ENCODE measurements at regions not wholly inside any gene's neighbourhood (a gene's known extent, or its start where the extent isn't known, plus 50 kb on each side); places are given as distances from the start of the nearest gene placed in this dataset.
A peak's percentile ranks its signal among the peaks of the same experiment; 100 is the strongest.

GRCh38 chr6:144854654-144855053 lies 569.5 kb downstream of the UTRN start:
- H4K5ac ChIP-seq (ENCODE audit: insufficient read length, low read depth, low read length): no peak overlapping the region
- H3K27me3 ChIP-seq (replicated peaks in 1 of 4; ENCODE audit: control insufficient read depth in 3 of 4, extremely low read depth in 1 of 4, insufficient read depth in 3 of 4, low read length in 3 of 4): no peaks in the 10 kb centered on the region
- H4K20me1 ChIP-seq (replicated peaks in 1 of 2; ENCODE audit: control insufficient read depth in 1 of 2, insufficient read depth in 2 of 2, low read length in 2 of 2): no peaks in the 10 kb centered on the region
- POLR2A ChIA-PET (ENCODE audit: partially characterized antibody): interaction anchor here (1.2 kb wide), 1 partner anchor 10 kb away, joined by 3 read pairs; no protein-coding TSS in a partner anchor
- H2BK15ac ChIP-seq (ENCODE audit: low read length): no peak overlapping the region
- CTCF ChIA-PET (ENCODE audit: partially characterized antibody): interaction anchor here (0.5 to 0.9 kb wide), 2 partner anchors 58 to 75 kb away, joined by 3 read pairs; no protein-coding TSS in a partner anchor
- no peak overlapping the region for H2AK5ac ChIP-seq (ENCODE audit: low read depth, low read length)
- H2BK5ac ChIP-seq (ENCODE audit: low read depth, low read length): no peak overlapping the region
- peaks cover 0 to 3% (median 0%) of the 10 kb centered on the region in 4 experiments; a peak in 1 of 7 replicates for H3K4me1 ChIP-seq (replicated peaks in 1 of 4; ENCODE audit: control insufficient read depth in 3 of 4, insufficient read depth in 4 of 4, low read length in 3 of 4)
- no peak overlapping the region for H3K4ac ChIP-seq (replicated peaks; ENCODE audit: insufficient read length, low read depth, low read length)
- peak overlapping the region; percentile 22; the same call in 1 of the 2 replicates for H2BK12ac ChIP-seq (ENCODE audit: low read depth, low read length)
- no peak overlapping the region for H4K8ac ChIP-seq (ENCODE audit: extremely low read depth, insufficient read depth, low read length)
- H3K14ac ChIP-seq (ENCODE audit: insufficient read length): no peak overlapping the region
- DNase-seq (ENCODE audit: low read depth in 1 of 2, low spot score in 2 of 2) (no peak), FAIRE-seq (no peak)
- no peak overlapping the region for H2BK120ac ChIP-seq (replicated peaks; ENCODE audit: low read depth, low read length)
- 84% methylated on average over 1 of the region's 1 CpG; no CpG with 5 or more reads in 1 of the 2 experiments for WGBS, 2 experiments (ENCODE audit: extremely low coverage in 1 of 2, insufficient coverage in 1 of 2, insufficient read length in 1 of 2, insufficient replicate concordance in 2 of 2, low coverage in 1 of 2, low lambda C conversion rate in 2 of 2, missing lambda C conversion rate in 1 of 2)
- H3K23me2 ChIP-seq (ENCODE audit: low read depth, low read length): no peaks in the 10 kb centered on the region
- no peak overlapping the region for H3K9ac ChIP-seq (replicated peaks in 1 of 4; ENCODE audit: extremely low read depth in 1 of 4, low read depth in 3 of 4, low read length in 3 of 4)
- H3K27ac ChIP-seq (ENCODE audit: low read depth, low read length): no peak overlapping the region
- no peak overlapping the region for H3K23ac ChIP-seq (ENCODE audit: insufficient read length)
- no peak overlapping the region for H3K4me2 ChIP-seq (ENCODE audit: insufficient read depth in 1 of 2, low read depth in 2 of 2, low read length in 2 of 2)
- no peaks in the 10 kb centered on the region for H3K79me2 ChIP-seq (ENCODE audit: control insufficient read depth in 1 of 2, insufficient read depth in 2 of 2, low read length in 2 of 2)
- H3K36me3 ChIP-seq (ENCODE audit: control insufficient read depth in 2 of 4, insufficient read depth in 4 of 4, low read length in 3 of 4): peaks cover 2 to 12% (median 4%) of the 10 kb centered on the region in 4 experiments; a peak in 4 of 8 replicates
- no peak overlapping the region for H4K91ac ChIP-seq (replicated peaks; ENCODE audit: insufficient read length, low read length)
- H3K4me3 ChIP-seq (ENCODE audit: extremely low read depth in 1 of 4, insufficient read depth in 2 of 4, low read depth in 3 of 4, low read length in 4 of 4): no peak overlapping the region
- no peak overlapping the region for H2BK20ac ChIP-seq (ENCODE audit: low read length)
- TF ChIP-seq ASH2L (IDR thresholded peaks at IDR 0.05; ENCODE audit: low read length) (no peak), SIN3A (conservative IDR thresholded peaks at IDR 0.05 in 1 of 2, IDR thresholded peaks at IDR 0.05 in 1 of 2; ENCODE audit: low read depth in 1 of 2, low read length in 2 of 2) (no peak), POLR2A (IDR thresholded peaks at IDR 0.05; ENCODE audit: control extremely low read depth in 1 of 2, low read depth in 2 of 2, low read length in 2 of 2) (peak in 1 of 2 experiments; percentile 39; a peak in 1 of 3 replicates), SAP30 (IDR thresholded peaks at IDR 0.05; ENCODE audit: insufficient read depth, insufficient replicate concordance, low read length) (no peak), POLR2AphosphoS5 (IDR thresholded peaks at IDR 0.05; ENCODE audit: low read depth, low read length) (peak; percentile 14; the same call in 1 of the 2 replicates)
- H2AFZ ChIP-seq (ENCODE audit: low read length): no peak overlapping the region
- no peak overlapping the region for H3K56ac ChIP-seq (replicated peaks; ENCODE audit: insufficient read length, low read depth, low read length)
- H3K18ac ChIP-seq (ENCODE audit: extremely low read depth, low read length): no peak overlapping the region
- no peaks in the 10 kb centered on the region for H3K79me1 ChIP-seq (ENCODE audit: low read depth, low read length)
- no peaks in the 10 kb centered on the region for H3K9me3 ChIP-seq (ENCODE audit: insufficient read depth in 2 of 2, low read depth in 1 of 2, low read length in 1 of 2)

All from H1 (cell line).